ENCODE measurements at regions not wholly inside any gene's neighbourhood (a gene's known extent, or its start where the extent isn't known, plus 50 kb on each side); places are given as distances from the start of the nearest gene placed in this dataset.

- FAIRE-seq: no peak
- no peaks in the 10 kb centered on the region for H3K36me3 Mint-ChIP-seq (ENCODE audit: low read depth, unreplicated experiment)
Observed at GRCh38 chr5:89917112-89917511, 492.4 kb downstream of the CETN3 start.

GRCh38 chr5:89916131-89916530, 493.4 kb downstream of the CETN3 start:
- FAIRE-seq (no peak), DNase-seq (ENCODE audit: low read depth) (no peak)
- H4K20me1 ChIP-seq (ENCODE audit: insufficient read depth, low read length): no peaks in the 10 kb centered on the region
- TF ChIP-seq EZH2 (IDR thresholded peaks at IDR 0.05; ENCODE audit: insufficient read depth, low read length) (no peak), CTCF (IDR thresholded peaks at IDR 0.05; ENCODE audit: insufficient read depth, low read depth, low read length) (no peak)
- no peak overlapping the region for H3K27ac ChIP-seq (ENCODE audit: low read depth, low read length)
- H3K4me1 ChIP-seq (ENCODE audit: insufficient read depth, low read length): no peaks in the 10 kb centered on the region
- no peaks in the 10 kb centered on the region for H3K27me3 ChIP-seq (ENCODE audit: insufficient read depth, low read length)
- no peak overlapping the region for H3K27ac Mint-ChIP-seq (ENCODE audit: unreplicated experiment)
- H3K9me3 Mint-ChIP-seq (ENCODE audit: unreplicated experiment): no peaks in the 10 kb centered on the region
- no peaks in the 10 kb centered on the region for H3K36me3 Mint-ChIP-seq (ENCODE audit: low read depth, unreplicated experiment)
- H3K4me2 ChIP-seq (ENCODE audit: low read length): no peak overlapping the region
- H3K36me3 ChIP-seq (ENCODE audit: insufficient read depth, low read length): no peaks in the 10 kb centered on the region
- H3K4me1 Mint-ChIP-seq (ENCODE audit: low read depth, unreplicated experiment): peaks cover 1% of the 10 kb centered on the region
- H2AFZ ChIP-seq (ENCODE audit: low read depth, low read length): no peak overlapping the region
- H3K79me2 ChIP-seq (ENCODE audit: insufficient read depth, low read length): no peaks in the 10 kb centered on the region
- H3K4me3 ChIP-seq (ENCODE audit: insufficient read depth, low read depth, low read length): no peak overlapping the region
- no peak overlapping the region for H3K9ac ChIP-seq (ENCODE audit: low read length)
- H3K9me3 ChIP-seq (ENCODE audit: insufficient read depth, low read depth, low read length): no peaks in the 10 kb centered on the region
- no peak overlapping the region for H3K4me3 Mint-ChIP-seq (ENCODE audit: unreplicated experiment)
- no peaks in the 10 kb centered on the region for H3K27me3 Mint-ChIP-seq (ENCODE audit: low read depth, unreplicated experiment)

More at GRCh38 chr5:89917112-89917511, 492.4 kb downstream of the CETN3 start:
- Histone ChIP-seq H3K4me3 (ENCODE audit: insufficient read depth, low read depth, low read length) (no peak overlapping the region), H3K9ac (ENCODE audit: low read length) (no peak overlapping the region), H2AFZ (ENCODE audit: low read depth, low read length) (no peak overlapping the region), H3K9me3 (ENCODE audit: insufficient read depth, low read depth, low read length) (no peaks in the 10 kb centered on the region), H4K20me1 (ENCODE audit: insufficient read depth, low read length) (no peaks in the 10 kb centered on the region), H3K27ac (ENCODE audit: low read depth, low read length) (no peak overlapping the region), H3K79me2 (ENCODE audit: insufficient read depth, low read length) (no peaks in the 10 kb centered on the region), H3K27me3 (ENCODE audit: insufficient read depth, low read length) (no peaks in the 10 kb centered on the region), H3K36me3 (ENCODE audit: insufficient read depth, low read length) (no peaks in the 10 kb centered on the region), H3K4me1 (ENCODE audit: insufficient read depth, low read length) (no peaks in the 10 kb centered on the region), H3K4me2 (ENCODE audit: low read length) (no peak overlapping the region)
- Mint-ChIP-seq H3K9me3 (ENCODE audit: unreplicated experiment) (no peaks in the 10 kb centered on the region), H3K27me3 (ENCODE audit: low read depth, unreplicated experiment) (no peaks in the 10 kb centered on the region), H3K27ac (ENCODE audit: unreplicated experiment) (no peak overlapping the region), H3K4me1 (ENCODE audit: low read depth, unreplicated experiment) (peaks cover 1% of the 10 kb centered on the region), H3K4me3 (ENCODE audit: unreplicated experiment) (no peak overlapping the region)
- DNase-seq (ENCODE audit: low read depth): no peak
- TF ChIP-seq EZH2 (IDR thresholded peaks at IDR 0.05; ENCODE audit: insufficient read depth, low read length): no peak
- no peak for TF ChIP-seq CTCF (IDR thresholded peaks at IDR 0.05; ENCODE audit: insufficient read depth, low read depth, low read length)

DNA sequence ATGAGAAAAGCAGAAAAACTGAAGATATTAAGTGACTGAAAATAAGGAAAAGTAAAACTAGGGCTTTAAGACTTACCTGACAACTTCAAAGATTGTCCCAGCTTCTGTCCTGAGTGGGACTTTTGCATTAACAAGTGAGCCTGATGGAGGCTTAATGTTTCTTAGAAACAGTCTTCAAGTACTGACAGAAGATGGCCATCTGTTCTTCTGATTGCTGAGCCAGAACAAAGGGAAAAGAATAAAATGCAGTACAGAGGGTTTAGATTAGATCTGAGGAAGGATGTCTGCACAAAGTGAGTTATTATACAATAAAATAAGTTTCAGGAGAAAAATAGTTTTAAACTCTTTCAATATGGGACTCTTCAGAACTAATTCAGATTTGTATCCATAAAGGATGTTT, 500.7 kb downstream of the CETN3 start:
- Mint-ChIP-seq H3K9me3 (ENCODE audit: unreplicated experiment) (peaks cover 10% of the 10 kb centered on the region), H3K36me3 (ENCODE audit: low read depth, unreplicated experiment) (no peaks in the 10 kb centered on the region), H3K4me3 (ENCODE audit: unreplicated experiment) (no peak overlapping the region), H3K4me1 (ENCODE audit: low read depth, unreplicated experiment) (no peaks in the 10 kb centered on the region), H3K27me3 (ENCODE audit: low read depth, unreplicated experiment) (no peaks in the 10 kb centered on the region), H3K27ac (ENCODE audit: unreplicated experiment) (no peak overlapping the region)
- FAIRE-seq: no peak
- DNase-seq (ENCODE audit: low read depth): no peak
- TF ChIP-seq CTCF (IDR thresholded peaks at IDR 0.05; ENCODE audit: insufficient read depth, low read depth, low read length): no peak
- Histone ChIP-seq H4K20me1 (ENCODE audit: insufficient read depth, low read length) (no peaks in the 10 kb centered on the region), H3K4me1 (ENCODE audit: insufficient read depth, low read length) (no peaks in the 10 kb centered on the region), H3K79me2 (ENCODE audit: insufficient read depth, low read length) (no peaks in the 10 kb centered on the region), H3K4me2 (ENCODE audit: low read length) (no peak overlapping the region), H3K27me3 (ENCODE audit: insufficient read depth, low read length) (no peaks in the 10 kb centered on the region), H3K27ac (ENCODE audit: low read depth, low read length) (no peak overlapping the region), H3K4me3 (ENCODE audit: insufficient read depth, low read depth, low read length) (no peak overlapping the region), H3K9me3 (ENCODE audit: insufficient read depth, low read depth, low read length) (no peaks in the 10 kb centered on the region), H3K9ac (ENCODE audit: low read length) (no peak overlapping the region), H2AFZ (ENCODE audit: low read depth, low read length) (no peak overlapping the region), H3K36me3 (ENCODE audit: insufficient read depth, low read length) (no peaks in the 10 kb centered on the region)
